Left lung (tissue), 4 donors: ENCODE measurements at regions not wholly inside any gene's neighbourhood (a gene's known extent, or its start where the extent isn't known, plus 50 kb on each side); places are given as distances from the start of the nearest gene placed in this dataset.
"Not testable (repeated sequence)": the region's sequence is repeated elsewhere in the genome, so short reads cannot be mapped to it uniquely, and the experiment has no call there.

Source experiments
- ATAC-seq: fragments of 200-7000 bp; cut with Tn5 transposase; one replicate; pipeline ENCODE4 v1.9.1; 2020; ENCODE audit warnings: moderate library complexity
- DNase-seq, 4 donors: peaks; one replicate each; pipeline ENCODE4 v3.0.0-alpha.2; 2013 to 2020
- H3K27ac ChIP-seq, 2 donors: fragments of 200-600 bp; sonication (generic) in 1 of 2; one replicate each; pipeline versions ENCODE4 v1.5.0 to v1.8.0; 2020 to 2021
- H3K27me3 ChIP-seq, 2 donors: fragments of 200-600 bp; sonication (generic) in 1 of 2; one replicate each; pipeline versions ENCODE4 v1.5.0 to v1.8.0; 2020 to 2021
- H3K36me3 ChIP-seq, 2 donors: fragments of 200-600 bp; sonication (generic) in 1 of 2; one replicate each; pipeline versions ENCODE4 v1.5.0 to v1.8.0; 2020 to 2021
- H3K4me1 ChIP-seq, 2 donors: fragments of 200-600 bp; one replicate each; pipeline ENCODE4 v1.8.0; 2021
- H3K4me3 ChIP-seq, 2 donors: fragments of 200-600 bp; sonication (generic) in 1 of 2; one replicate each; pipeline versions ENCODE4 v1.5.0 to v1.8.0; 2020 to 2021; ENCODE audit warnings: mild to moderate bottlenecking in 1 of 2
- H3K9me3 ChIP-seq, 2 donors: fragments of 200-600 bp; sonication (generic) in 1 of 2; one replicate each; pipeline versions ENCODE4 v1.5.0 to v1.8.0; 2020 to 2021
- CTCF ChIP-seq, 2 donors: fragments of 200-600 bp; sonication (generic) in 1 of 2; IDR thresholded peaks; one replicate each; pipeline versions ENCODE4 v1.5.0 to v1.8.0; 2021; ENCODE audit warnings: antibody characterized with exemption in 2 of 2
- intact Hi-C, 2 donors: fragments of 100-400 bp; cut with DNase I; formaldehyde crosslinking; loops; one replicate each; pipeline versions ENCODE4 v1.11.2 to v1.14.2; 2022
- donor health status: DM: no; HTN: yes; CAD: no.
- donor health status: DM: no; HTN: no; CAD: no.

GRCh38 chr1:95297906-95298305 lies 63.9 kb downstream of the RWDD3 start:
- DNase-seq, H3K27me3 ChIP-seq, ATAC-seq, H3K4me3 ChIP-seq, intact Hi-C loops, H3K4me1 ChIP-seq, H3K36me3 ChIP-seq, H3K9me3 ChIP-seq, H3K27ac ChIP-seq: not testable (repeated sequence)

- no peaks in the 10 kb centered on the region for H3K27me3 ChIP-seq
- DNase-seq = no peak
- no peak for TF ChIP-seq CTCF (IDR thresholded peaks at IDR 0.05)
- no peak for ATAC-seq
- intact Hi-C loops = no loop called here
- no peaks in the 10 kb centered on the region for H3K4me1 ChIP-seq
- H3K9me3 ChIP-seq = no peaks in the 10 kb centered on the region
- no peaks in the 10 kb centered on the region for H3K36me3 ChIP-seq
- no peak overlapping the region for H3K27ac ChIP-seq
- H3K4me3 ChIP-seq = no peak overlapping the region
These were observed 67.1 kb downstream of the RWDD3 start for GRCh38 chr1:95301091-95301490.

- intact Hi-C loops = no loop called here
- H3K9me3 ChIP-seq = no peaks in the 10 kb centered on the region
- H3K27me3 ChIP-seq = no peaks in the 10 kb centered on the region
- H3K36me3 ChIP-seq = no peaks in the 10 kb centered on the region
- no peak for DNase-seq
- ATAC-seq = no peak
- no peaks in the 10 kb centered on the region for H3K4me1 ChIP-seq
- H3K4me3 ChIP-seq = no peak overlapping the region
- TF ChIP-seq CTCF (IDR thresholded peaks at IDR 0.05) = no peak
- H3K27ac ChIP-seq = no peak overlapping the region
These were observed 67.6 kb downstream of the RWDD3 start for GRCh38 chr1:95301614-95302013.

GRCh38 chr1:95304803-95305202 lies 70.8 kb downstream of the RWDD3 start:
- Histone ChIP-seq H3K27me3 (peaks cover 0 to 14% of the 10 kb centered on the region in 2 donors), H3K27ac (no peak overlapping the region), H3K36me3 (no peaks in the 10 kb centered on the region), H3K4me3 (no peak overlapping the region), H3K9me3 (no peaks in the 10 kb centered on the region), H3K4me1 (no peaks in the 10 kb centered on the region)
- TF ChIP-seq CTCF (IDR thresholded peaks at IDR 0.05) = no peak
- ATAC-seq (no peak), DNase-seq (no peak)
- intact Hi-C loops = no loop called here

GRCh38 chr1:95308276-95309030 lies 74.4 kb downstream of the RWDD3 start:
- H3K4me3 ChIP-seq = no peak overlapping the region
- DNase-seq (no peak), ATAC-seq (no peak)
- no peaks in the 10 kb centered on the region for H3K4me1 ChIP-seq
- no peaks in the 10 kb centered on the region for H3K9me3 ChIP-seq
- H3K27ac ChIP-seq = no peak overlapping the region
- no peak for TF ChIP-seq CTCF (IDR thresholded peaks at IDR 0.05)
- H3K27me3 ChIP-seq = peaks cover 0 to 26% of the 10 kb centered on the region in 2 donors
- H3K36me3 ChIP-seq = no peaks in the 10 kb centered on the region
- intact Hi-C loops = no loop called here

GRCh38 chr1:95309031-95309471 lies 75.0 kb downstream of the RWDD3 start:
- TF ChIP-seq CTCF (IDR thresholded peaks at IDR 0.05) = peak in 1 of 2 donors; percentile 20
- intact Hi-C loops = no loop called here
- Histone ChIP-seq H3K27me3 (peaks cover 0 to 26% of the 10 kb centered on the region in 2 donors), H3K4me3 (no peak overlapping the region), H3K9me3 (no peaks in the 10 kb centered on the region), H3K36me3 (no peaks in the 10 kb centered on the region), H3K27ac (no peak overlapping the region), H3K4me1 (no peaks in the 10 kb centered on the region)
- peak; percentile 14 for ATAC-seq
- DNase-seq = peak in 2 of 4 donors; percentile 19 to 56
